ENCODE measurements at regions not wholly inside any gene's neighbourhood (a gene's known extent, or its start where the extent isn't known, plus 50 kb on each side); places are given as distances from the start of the nearest gene placed in this dataset.

GRCh38 chr3:150265305-150265704 lies 142.8 kb upstream of the TSC22D2 start:
- H3K4me1 ChIP-seq, result peaks cover 0 to 13% (median 0%) of the 10 kb centered on the region in 4 donors
- H3K27me3 ChIP-seq, result no peaks in the 10 kb centered on the region
- no peak overlapping the region for H3K4me3 ChIP-seq
- H3K27ac ChIP-seq, result no peak overlapping the region
- TF ChIP-seq CTCF (IDR thresholded peaks at IDR 0.05) (no peak), POLR2A (IDR thresholded peaks at IDR 0.05) (no peak)
- H3K36me3 ChIP-seq, result no peaks in the 10 kb centered on the region
- H3K9me3 ChIP-seq, result no peaks in the 10 kb centered on the region
- no peak for DNase-seq

- no peaks in the 10 kb centered on the region for H3K36me3 ChIP-seq
Observed at GRCh38 chr3:150264561-150265279, 143.4 kb upstream of the TSC22D2 start.

GRCh38 chr3:150261958-150262357 lies 146.1 kb upstream of the TSC22D2 start:
- H3K9me3 ChIP-seq, result no peaks in the 10 kb centered on the region
- H3K36me3 ChIP-seq, result no peaks in the 10 kb centered on the region
- no peak overlapping the region for H3K4me3 ChIP-seq
- H3K27me3 ChIP-seq, result no peaks in the 10 kb centered on the region
- H3K4me1 ChIP-seq, result no peaks in the 10 kb centered on the region
- DNase-seq, result no peak
- TF ChIP-seq CTCF (IDR thresholded peaks at IDR 0.05), result no peak
- TF ChIP-seq POLR2A (IDR thresholded peaks at IDR 0.05), result no peak
- no peak overlapping the region for H3K27ac ChIP-seq

More at GRCh38 chr3:150264561-150265279, 143.4 kb upstream of the TSC22D2 start:
- H3K9me3 ChIP-seq, result no peaks in the 10 kb centered on the region
- no peaks in the 10 kb centered on the region for H3K27me3 ChIP-seq
- DNase-seq, result no peak
- H3K27ac ChIP-seq, result no peak overlapping the region
- TF ChIP-seq CTCF (IDR thresholded peaks at IDR 0.05), result no peak
- no peak for TF ChIP-seq POLR2A (IDR thresholded peaks at IDR 0.05)
- no peak overlapping the region for H3K4me3 ChIP-seq
- peaks cover 0 to 11% (median 0%) of the 10 kb centered on the region in 4 donors for H3K4me1 ChIP-seq

- no peaks in the 10 kb centered on the region for H3K4me1 ChIP-seq
- H3K36me3 ChIP-seq, result no peaks in the 10 kb centered on the region
- no peak for DNase-seq
- no peaks in the 10 kb centered on the region for H3K27me3 ChIP-seq
- no peak overlapping the region for H3K4me3 ChIP-seq
- no peak overlapping the region for H3K27ac ChIP-seq
- no peaks in the 10 kb centered on the region for H3K9me3 ChIP-seq
- TF ChIP-seq POLR2A (IDR thresholded peaks at IDR 0.05), result no peak
- TF ChIP-seq CTCF (IDR thresholded peaks at IDR 0.05), result no peak
Observed at GRCh38 chr3:150261418-150261817, 146.7 kb upstream of the TSC22D2 start.

- Histone ChIP-seq H3K27ac (no peak overlapping the region), H3K36me3 (no peaks in the 10 kb centered on the region), H3K4me1 (no peaks in the 10 kb centered on the region), H3K27me3 (no peaks in the 10 kb centered on the region), H3K9me3 (no peaks in the 10 kb centered on the region), H3K4me3 (no peak overlapping the region)
- TF ChIP-seq CTCF (IDR thresholded peaks at IDR 0.05), result no peak
- no peak for DNase-seq
Observed at GRCh38 chr3:150260398-150260710, 147.7 kb upstream of the TSC22D2 start.
